OCI-LY3 (cell line): ENCODE measurements at regions not wholly inside any gene's neighbourhood (a gene's known extent, or its start where the extent isn't known, plus 50 kb on each side); places are given as distances from the start of the nearest gene placed in this dataset.

Experiments used
- EZH2phosphoT487 ChIP-seq: fragments of 200-600 bp; shearing (Covaris generic); IDR thresholded peaks from 2 replicates; pipeline ENCODE4 v1.6.1; 2018; ENCODE audit warnings: antibody characterized with exemption, mixed run types, low read depth
- TF ChIP-seq, protein P1 (sequence below): fragments of 200-600, 300-600 bp; sonication (generic); IDR thresholded peaks from 2 replicates; pipeline ENCODE4 v1.5.1; 2014; ENCODE audit warnings: antibody characterized with exemption, low read length, low read depth

DNA sequence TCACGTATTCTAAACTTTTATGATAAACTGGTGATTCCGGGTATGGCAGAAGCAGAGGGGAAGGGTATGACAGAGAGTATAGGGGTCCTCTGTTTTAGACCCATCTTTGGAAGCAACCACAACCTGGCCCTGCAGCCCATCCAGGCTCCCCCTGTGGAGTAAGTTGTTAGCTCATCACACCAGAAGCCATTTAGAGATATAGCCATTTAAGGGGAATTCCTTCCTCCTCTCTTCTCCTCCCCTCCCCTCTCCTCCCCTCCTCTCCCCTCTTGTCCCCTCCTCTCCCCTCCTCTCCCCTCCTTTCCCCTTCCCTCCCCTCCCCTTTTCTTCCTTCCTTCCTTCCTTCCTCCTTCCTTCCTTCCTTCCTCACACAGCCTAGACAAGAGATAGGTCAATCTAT lies 197.3 kb upstream of the LDB2 start:
- TF ChIP-seq, protein P1, sequence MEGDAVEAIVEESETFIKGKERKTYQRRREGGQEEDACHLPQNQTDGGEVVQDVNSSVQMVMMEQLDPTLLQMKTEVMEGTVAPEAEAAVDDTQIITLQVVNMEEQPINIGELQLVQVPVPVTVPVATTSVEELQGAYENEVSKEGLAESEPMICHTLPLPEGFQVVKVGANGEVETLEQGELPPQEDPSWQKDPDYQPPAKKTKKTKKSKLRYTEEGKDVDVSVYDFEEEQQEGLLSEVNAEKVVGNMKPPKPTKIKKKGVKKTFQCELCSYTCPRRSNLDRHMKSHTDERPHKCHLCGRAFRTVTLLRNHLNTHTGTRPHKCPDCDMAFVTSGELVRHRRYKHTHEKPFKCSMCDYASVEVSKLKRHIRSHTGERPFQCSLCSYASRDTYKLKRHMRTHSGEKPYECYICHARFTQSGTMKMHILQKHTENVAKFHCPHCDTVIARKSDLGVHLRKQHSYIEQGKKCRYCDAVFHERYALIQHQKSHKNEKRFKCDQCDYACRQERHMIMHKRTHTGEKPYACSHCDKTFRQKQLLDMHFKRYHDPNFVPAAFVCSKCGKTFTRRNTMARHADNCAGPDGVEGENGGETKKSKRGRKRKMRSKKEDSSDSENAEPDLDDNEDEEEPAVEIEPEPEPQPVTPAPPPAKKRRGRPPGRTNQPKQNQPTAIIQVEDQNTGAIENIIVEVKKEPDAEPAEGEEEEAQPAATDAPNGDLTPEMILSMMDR: no peak
- no peak for TF ChIP-seq EZH2phosphoT487
